ENCODE measurements at regions not wholly inside any gene's neighbourhood (a gene's known extent, or its start where the extent isn't known, plus 50 kb on each side); places are given as distances from the start of the nearest gene placed in this dataset.
"Not testable (repeated sequence)": the region's sequence is repeated elsewhere in the genome, so short reads cannot be mapped to it uniquely, and the experiment has no call there.

DNA sequence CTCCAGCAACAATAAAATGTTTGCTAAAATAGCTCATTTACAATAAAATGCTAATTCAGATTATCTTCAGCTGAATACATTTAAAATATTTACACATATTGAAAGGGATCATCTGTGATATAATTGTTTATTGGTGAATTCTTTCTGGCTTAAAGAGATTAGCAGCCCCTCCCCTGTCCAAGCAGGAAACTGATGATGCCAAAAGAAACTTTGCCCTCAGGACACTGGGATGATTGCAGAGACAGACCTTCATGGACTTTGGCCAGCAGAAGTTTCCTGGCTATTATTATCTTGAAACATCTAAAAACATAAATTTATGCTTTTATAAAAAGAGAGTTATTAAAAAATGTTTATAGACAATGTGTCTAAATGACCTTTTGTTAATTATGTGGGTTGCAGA lies 764.9 kb upstream of the MBL2 start:
- TF ChIP-seq POLR2A (IDR thresholded peaks at IDR 0.05) (no peak), POLR2AphosphoS5 (IDR thresholded peaks at IDR 0.05; ENCODE audit: insufficient read depth in 1 of 2, low read depth in 1 of 2) (no peak)
- TF ChIP-seq, protein P1, sequence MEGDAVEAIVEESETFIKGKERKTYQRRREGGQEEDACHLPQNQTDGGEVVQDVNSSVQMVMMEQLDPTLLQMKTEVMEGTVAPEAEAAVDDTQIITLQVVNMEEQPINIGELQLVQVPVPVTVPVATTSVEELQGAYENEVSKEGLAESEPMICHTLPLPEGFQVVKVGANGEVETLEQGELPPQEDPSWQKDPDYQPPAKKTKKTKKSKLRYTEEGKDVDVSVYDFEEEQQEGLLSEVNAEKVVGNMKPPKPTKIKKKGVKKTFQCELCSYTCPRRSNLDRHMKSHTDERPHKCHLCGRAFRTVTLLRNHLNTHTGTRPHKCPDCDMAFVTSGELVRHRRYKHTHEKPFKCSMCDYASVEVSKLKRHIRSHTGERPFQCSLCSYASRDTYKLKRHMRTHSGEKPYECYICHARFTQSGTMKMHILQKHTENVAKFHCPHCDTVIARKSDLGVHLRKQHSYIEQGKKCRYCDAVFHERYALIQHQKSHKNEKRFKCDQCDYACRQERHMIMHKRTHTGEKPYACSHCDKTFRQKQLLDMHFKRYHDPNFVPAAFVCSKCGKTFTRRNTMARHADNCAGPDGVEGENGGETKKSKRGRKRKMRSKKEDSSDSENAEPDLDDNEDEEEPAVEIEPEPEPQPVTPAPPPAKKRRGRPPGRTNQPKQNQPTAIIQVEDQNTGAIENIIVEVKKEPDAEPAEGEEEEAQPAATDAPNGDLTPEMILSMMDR (IDR thresholded peaks at IDR 0.05), result no peak
- intact Hi-C loops (cut with DNase I), result no loop called here

DNA sequence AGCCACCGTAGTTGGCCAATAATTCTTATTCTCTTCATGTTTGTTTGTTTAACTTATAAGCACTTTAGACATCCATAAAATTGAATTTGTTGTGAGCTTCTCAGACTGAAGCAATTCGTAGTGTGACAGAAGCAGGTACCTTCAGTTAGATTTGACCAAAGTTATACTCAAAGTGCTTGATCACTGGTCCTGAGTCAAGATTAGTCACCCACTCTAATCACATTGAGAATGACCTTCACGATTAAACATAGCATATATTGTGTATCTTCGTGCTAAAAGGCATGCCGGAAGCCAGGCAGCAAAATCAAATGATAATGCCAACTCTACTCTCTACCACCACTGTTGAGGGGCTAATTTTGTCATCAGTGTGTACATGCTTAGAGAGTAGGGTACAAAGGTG lies 763.7 kb upstream of the MBL2 start:
- Histone ChIP-seq H3K27ac (no peak overlapping the region), H3K27me3 (no peaks in the 10 kb centered on the region), H3K4me3 (no peak overlapping the region), H3K9me3 (no peaks in the 10 kb centered on the region), H3K4me1 (no peaks in the 10 kb centered on the region), H3K36me3 (no peaks in the 10 kb centered on the region)
- TF ChIP-seq, protein P1 (IDR thresholded peaks at IDR 0.05), result no peak
- TF ChIP-seq POLR2AphosphoS5 (IDR thresholded peaks at IDR 0.05; ENCODE audit: insufficient read depth in 1 of 2, low read depth in 1 of 2), result no peak
- TF ChIP-seq POLR2A (IDR thresholded peaks at IDR 0.05), result no peak
- no peak for DNase-seq (ENCODE audit: extremely low spot score in 2 of 2)
- intact Hi-C loops (cut with DNase I), result no loop called here

More for the DNA sequence above, 764.9 kb upstream of the MBL2 start:
- Histone ChIP-seq H3K36me3 (no peaks in the 10 kb centered on the region), H3K27ac (no peak overlapping the region), H3K9me3 (no peaks in the 10 kb centered on the region), H3K4me1 (no peaks in the 10 kb centered on the region), H3K4me3 (no peak overlapping the region), H3K27me3 (no peaks in the 10 kb centered on the region)
- no peak for DNase-seq (ENCODE audit: extremely low spot score in 2 of 2)

DNA sequence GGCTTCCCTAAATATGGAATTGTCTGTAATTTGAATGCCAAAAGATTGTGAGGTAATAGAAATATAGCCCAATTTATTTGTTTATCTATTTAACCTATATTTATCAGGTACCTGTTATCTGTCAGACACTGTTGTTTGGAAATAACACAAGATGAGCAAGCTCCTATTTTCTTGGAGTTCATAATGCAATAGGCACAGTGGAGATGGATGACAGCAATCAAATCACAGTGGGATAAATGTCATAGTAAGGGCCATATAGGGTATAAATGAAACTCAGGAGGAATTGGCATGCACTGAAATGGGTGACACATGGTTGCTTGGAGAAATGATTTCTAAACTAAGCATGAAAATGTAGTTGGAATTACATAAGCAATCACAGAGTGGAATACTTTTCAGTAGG lies 761.8 kb upstream of the MBL2 start:
- Histone ChIP-seq H3K9me3 (no peaks in the 10 kb centered on the region), H3K36me3 (no peaks in the 10 kb centered on the region), H3K4me1 (no peaks in the 10 kb centered on the region), H3K27ac (no peak overlapping the region), H3K27me3 (no peaks in the 10 kb centered on the region), H3K4me3 (no peak overlapping the region)
- intact Hi-C loops (cut with DNase I), result no loop called here
- TF ChIP-seq, protein P1 (IDR thresholded peaks at IDR 0.05), result no peak
- no peak for TF ChIP-seq POLR2A (IDR thresholded peaks at IDR 0.05)
- TF ChIP-seq POLR2AphosphoS5 (IDR thresholded peaks at IDR 0.05; ENCODE audit: insufficient read depth in 1 of 2, low read depth in 1 of 2), result no peak
- no peak for DNase-seq (ENCODE audit: extremely low spot score in 2 of 2)

DNA sequence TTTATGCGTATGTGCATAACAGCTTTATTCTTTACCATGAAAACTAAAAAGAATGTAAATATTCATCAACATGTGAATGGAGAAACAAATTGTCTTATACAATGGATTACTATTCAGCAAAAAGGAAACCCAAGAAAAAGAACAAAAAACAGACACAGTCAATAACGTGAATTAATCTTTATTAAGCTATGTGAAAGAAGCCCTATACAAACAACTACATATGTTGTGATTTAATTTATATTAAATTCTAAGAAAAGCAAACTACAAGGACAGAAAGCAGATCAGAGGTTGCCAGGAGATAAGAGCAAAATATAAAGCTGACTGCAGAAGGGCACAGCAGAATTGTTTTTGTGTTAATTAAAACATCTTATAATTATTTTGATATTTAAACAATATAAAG lies 756.4 kb upstream of the MBL2 start:
- Histone ChIP-seq H3K4me3 (no peak overlapping the region), H3K27me3 (no peaks in the 10 kb centered on the region), H3K9me3 (no peaks in the 10 kb centered on the region), H3K27ac (no peak overlapping the region), H3K4me1 (no peaks in the 10 kb centered on the region), H3K36me3 (no peaks in the 10 kb centered on the region)
- no peak for DNase-seq (ENCODE audit: extremely low spot score in 2 of 2)
- no peak for TF ChIP-seq POLR2AphosphoS5 (IDR thresholded peaks at IDR 0.05; ENCODE audit: insufficient read depth in 1 of 2, low read depth in 1 of 2)
- TF ChIP-seq, protein P1 (IDR thresholded peaks at IDR 0.05), result no peak
- TF ChIP-seq POLR2A (IDR thresholded peaks at IDR 0.05), result no peak
- intact Hi-C loops (cut with DNase I), result no loop called here

DNA sequence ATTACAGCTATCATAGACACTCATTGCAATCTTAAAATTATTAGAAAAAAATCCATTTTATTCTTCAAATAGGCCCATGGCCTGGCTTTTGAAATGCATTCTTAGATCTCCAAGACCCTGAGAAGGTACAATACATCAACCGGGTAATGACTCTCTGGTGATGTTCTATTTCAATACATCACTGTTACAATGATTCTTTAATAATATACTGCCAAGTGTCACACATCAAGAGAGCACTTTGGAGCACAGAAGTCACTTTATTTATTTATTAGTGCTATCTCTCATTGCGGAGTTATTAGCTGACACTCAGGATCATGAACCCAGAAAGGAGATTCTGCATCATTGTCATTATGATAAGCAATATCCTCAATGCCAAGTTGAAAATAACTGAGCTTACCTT lies 748.5 kb upstream of the MBL2 start:
- no peaks in the 10 kb centered on the region for H3K9me3 ChIP-seq
- H3K4me3 ChIP-seq, result no peak overlapping the region
- no peak for TF ChIP-seq POLR2A (IDR thresholded peaks at IDR 0.05)
- TF ChIP-seq POLR2AphosphoS5 (IDR thresholded peaks at IDR 0.05; ENCODE audit: insufficient read depth in 1 of 2, low read depth in 1 of 2), result no peak
- H3K27ac ChIP-seq, result no peak overlapping the region
- intact Hi-C loops (cut with DNase I), result no loop called here
- no peak for DNase-seq (ENCODE audit: extremely low spot score in 2 of 2)
- no peaks in the 10 kb centered on the region for H3K4me1 ChIP-seq
- H3K36me3 ChIP-seq, result no peaks in the 10 kb centered on the region
- H3K27me3 ChIP-seq, result no peaks in the 10 kb centered on the region

DNA sequence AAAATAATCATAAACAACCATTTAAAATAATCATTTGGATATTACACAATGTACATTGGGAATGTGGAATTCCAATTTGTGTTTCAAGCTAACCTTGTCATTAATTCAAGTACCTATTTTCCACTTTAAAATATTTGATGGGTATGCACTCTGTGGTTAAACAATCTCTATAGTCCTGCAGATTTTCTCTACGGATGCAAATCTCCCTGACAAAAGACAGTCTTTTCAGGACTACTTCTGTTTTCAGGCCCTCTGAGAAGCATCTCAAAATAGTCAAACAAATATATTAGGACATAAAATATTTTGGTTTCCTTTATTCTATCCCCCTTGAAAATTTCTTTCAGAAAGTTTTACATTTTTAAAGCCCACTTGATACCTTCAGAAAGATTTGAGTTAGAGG lies 735.6 kb upstream of the MBL2 start:
- TF ChIP-seq, protein P1 (IDR thresholded peaks at IDR 0.05), result no peak
- no peak for TF ChIP-seq POLR2AphosphoS5 (IDR thresholded peaks at IDR 0.05; ENCODE audit: insufficient read depth in 1 of 2, low read depth in 1 of 2)
- no peak for TF ChIP-seq POLR2A (IDR thresholded peaks at IDR 0.05)
- H3K4me3 ChIP-seq, result no peak overlapping the region

DNA sequence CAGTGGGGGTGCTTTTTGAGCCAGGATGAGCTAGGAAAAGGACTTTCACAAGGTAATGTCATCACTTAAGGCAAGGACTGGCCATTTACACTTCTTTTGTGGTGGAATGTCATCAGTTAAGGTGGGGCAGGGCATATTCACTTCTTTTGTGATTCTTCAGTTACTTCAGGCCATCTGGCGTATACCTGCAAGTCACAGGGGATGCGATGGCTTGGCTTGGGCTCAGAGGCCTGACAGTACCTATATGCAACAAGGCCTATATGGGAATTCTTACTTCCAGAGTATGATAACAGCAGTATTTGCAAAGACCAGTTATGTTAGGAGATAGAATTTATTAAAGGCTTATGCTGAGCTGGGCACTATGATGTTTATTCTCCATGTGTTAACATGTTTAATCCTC lies 731.9 kb upstream of the MBL2 start:
- DNase-seq (ENCODE audit: extremely low spot score in 2 of 2); intact Hi-C loops (cut with DNase I); H3K27ac ChIP-seq: not testable (repeated sequence)

More for the DNA sequence above, 735.6 kb upstream of the MBL2 start:
- intact Hi-C loops (cut with DNase I), result no loop called here
- no peak overlapping the region for H3K27ac ChIP-seq
- no peak for DNase-seq (ENCODE audit: extremely low spot score in 2 of 2)
- no peaks in the 10 kb centered on the region for H3K36me3 ChIP-seq
- no peaks in the 10 kb centered on the region for H3K9me3 ChIP-seq
- no peaks in the 10 kb centered on the region for H3K4me1 ChIP-seq
- no peaks in the 10 kb centered on the region for H3K27me3 ChIP-seq

More for the DNA sequence above, 731.9 kb upstream of the MBL2 start:
- not testable (repeated sequence) for H3K4me1 ChIP-seq, H3K36me3 ChIP-seq, H3K9me3 ChIP-seq, H3K27me3 ChIP-seq, H3K4me3 ChIP-seq
